H1 (cell line): ENCODE measurements at regions not wholly inside any gene's neighbourhood (a gene's known extent, or its start where the extent isn't known, plus 50 kb on each side); places are given as distances from the start of the nearest gene placed in this dataset.

Experiments
- ATF2 ChIP-seq: IDR thresholded peaks from 2 replicates; pipeline ENCODE4 v1.6.1; 2012; ENCODE audit warnings: low read length, inconsistent platforms
- BACH1 ChIP-seq: IDR thresholded peaks from 2 replicates; pipeline ENCODE4 v1.6.1; 2012; ENCODE audit warnings: low read length, improper control_type of control experiment
- CTCF ChIP-seq, 3 experiments: IDR thresholded peaks; 1 replicate in 2 of 3; 2 replicates in 1 of 3; pipeline versions ENCODE4 v1.5.1 to v1.6.1; 2011; ENCODE audit warnings: low read length in 3 of 3, mild to moderate bottlenecking in 3 of 3, inconsistent platforms in 2 of 3, low read depth in 1 of 3, moderate library complexity in 1 of 3; ENCODE audit not compliant: insufficient read depth in 1 of 3; ENCODE audit errors: control extremely low read depth in 1 of 3
- EP300 ChIP-seq, 2 experiments: IDR thresholded peaks; 1 replicate in 1 of 2; 2 replicates in 1 of 2; pipeline ENCODE4 v1.6.1; 2011 to 2012; ENCODE audit warnings: low read depth in 2 of 2, low read length in 2 of 2, mild to moderate bottlenecking in 2 of 2, borderline replicate concordance in 1 of 2, inconsistent platforms in 1 of 2, moderate library complexity in 1 of 2
- EZH2 ChIP-seq: fragments of 200-600 bp; sonication (generic); IDR thresholded peaks from 2 replicates; pipeline ENCODE4 v1.7.1; 2012; ENCODE audit warnings: low read depth, mild to moderate bottlenecking, moderate library complexity, low read length, inconsistent platforms; ENCODE audit not compliant: severe bottlenecking
- MAFK ChIP-seq: IDR thresholded peaks from 2 replicates; pipeline ENCODE4 v1.6.1; 2012; ENCODE audit warnings: low read depth, mild to moderate bottlenecking, improper control_type of control experiment, low read length
- POLR2A ChIP-seq, 2 experiments: IDR thresholded peaks; 1 replicate in 1 of 2; 2 replicates in 1 of 2; pipeline ENCODE4 v1.6.1; 2011; ENCODE audit warnings: low read depth in 2 of 2, low read length in 2 of 2, mild to moderate bottlenecking in 2 of 2; ENCODE audit errors: control extremely low read depth in 1 of 2
- RAD21 ChIP-seq, 2 experiments: IDR thresholded peaks in 1 of 2; conservative IDR thresholded peaks in 1 of 2; 2 replicates each; pipeline ENCODE4 v1.6.1; 2011; ENCODE audit warnings: low read depth in 2 of 2, low read length in 2 of 2, improper control_type of control experiment in 1 of 2, inconsistent platforms in 1 of 2, mild to moderate bottlenecking in 1 of 2, moderate library complexity in 1 of 2
- RFX5 ChIP-seq: IDR thresholded peaks from 2 replicates; pipeline ENCODE4 v1.6.1; 2011; ENCODE audit warnings: low read depth, low read length, improper control_type of control experiment, borderline replicate concordance

GRCh38 chr19:33868788-33869412 lies 72.2 kb downstream of the KCTD15 start:
- peak in 1 of 3 experiments; percentile 1; a peak in 1 of 4 replicates for TF ChIP-seq CTCF (IDR thresholded peaks at IDR 0.05; ENCODE audit: control extremely low read depth in 1 of 3, insufficient read depth in 1 of 3, low read depth in 1 of 3, low read length in 3 of 3)
- no peak for TF ChIP-seq BACH1
- no peak for TF ChIP-seq POLR2A (IDR thresholded peaks at IDR 0.05; ENCODE audit: control extremely low read depth in 1 of 2, low read depth in 2 of 2, low read length in 2 of 2)
- no peak for TF ChIP-seq EP300 (IDR thresholded peaks at IDR 0.05; ENCODE audit: borderline replicate concordance in 1 of 2, low read depth in 2 of 2, low read length in 2 of 2)
- TF ChIP-seq RFX5: no peak
- TF ChIP-seq EZH2: no peak
- TF ChIP-seq ATF2: no peak
- no peak for TF ChIP-seq MAFK
- peak; percentile 12 to 14; a peak in 1 of 4 replicates for TF ChIP-seq RAD21 (IDR thresholded peaks at IDR 0.05 in 1 of 2, conservative IDR thresholded peaks at IDR 0.05 in 1 of 2; ENCODE audit: low read depth in 2 of 2, low read length in 2 of 2)
